ENCODE measurements at regions not wholly inside any gene's neighbourhood (a gene's known extent, or its start where the extent isn't known, plus 50 kb on each side); places are given as distances from the start of the nearest gene placed in this dataset.

DNA sequence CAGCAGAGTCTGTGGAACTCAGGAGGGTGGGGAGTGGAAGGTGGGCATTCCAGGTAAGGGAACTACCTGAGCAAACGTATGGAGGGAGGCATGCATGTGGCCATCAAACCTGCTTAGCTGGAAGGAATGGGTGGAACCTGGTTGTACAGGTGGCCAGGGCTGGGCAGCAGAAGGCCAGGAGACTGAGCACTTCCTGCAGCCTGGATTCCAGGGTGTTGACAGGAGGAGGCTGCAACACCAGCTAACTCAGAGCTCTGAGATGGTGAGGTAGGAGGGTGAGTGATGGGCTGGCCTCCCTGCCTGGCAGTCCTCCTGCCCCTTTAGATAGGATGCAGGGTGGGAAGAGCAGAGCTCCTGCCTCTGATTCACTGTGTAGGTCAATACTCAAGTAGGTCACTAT is 92.5 kb upstream of the CPEB4 start:
- H3K9ac ChIP-seq (replicated peaks in 1 of 4; ENCODE audit: extremely low read depth in 1 of 4, low read depth in 3 of 4, low read length in 3 of 4): no peak overlapping the region
- no peaks in the 10 kb centered on the region for H3K9me3 ChIP-seq (ENCODE audit: insufficient read depth in 2 of 2, low read depth in 1 of 2, low read length in 1 of 2)
- H3K4me3 ChIP-seq (ENCODE audit: extremely low read depth in 1 of 4, insufficient read depth in 2 of 4, low read depth in 3 of 4, low read length in 4 of 4): no peak overlapping the region
- DNase-seq (ENCODE audit: low read depth in 1 of 2, low spot score in 2 of 2): no peak
- H4K91ac ChIP-seq (replicated peaks; ENCODE audit: insufficient read length, low read length): no peak overlapping the region
- H2BK20ac ChIP-seq (ENCODE audit: low read length): no peak overlapping the region; the same call in 1 of the 2 replicates
- H2AK5ac ChIP-seq (ENCODE audit: low read depth, low read length): no peak overlapping the region
- H3K18ac ChIP-seq (ENCODE audit: extremely low read depth, low read length): no peak overlapping the region
- H3K23ac ChIP-seq (ENCODE audit: insufficient read length): no peak overlapping the region
- no peak overlapping the region for H3K4ac ChIP-seq (replicated peaks; ENCODE audit: insufficient read length, low read depth, low read length)
- CTCF ChIA-PET (ENCODE audit: partially characterized antibody): interaction anchor here (0.6 to 4.6 kb wide), 4 partner anchors 9 to 281 kb away, joined by 3 to 24 read pairs (median 4); no protein-coding TSS in a partner anchor
- 91% methylated on average over 1 of the region's 1 CpG; no CpG with 5 or more reads in 1 of the 2 experiments for WGBS, 2 experiments (ENCODE audit: extremely low coverage in 1 of 2, insufficient coverage in 1 of 2, insufficient read length in 1 of 2, insufficient replicate concordance in 2 of 2, low coverage in 1 of 2, low lambda C conversion rate in 2 of 2, missing lambda C conversion rate in 1 of 2)
- no peak overlapping the region for H4K8ac ChIP-seq (ENCODE audit: extremely low read depth, insufficient read depth, low read length)
- no peak overlapping the region for H3K27ac ChIP-seq (ENCODE audit: low read depth, low read length)
- H3K14ac ChIP-seq (ENCODE audit: insufficient read length): no peak overlapping the region
- H2BK120ac ChIP-seq (replicated peaks; ENCODE audit: low read depth, low read length): no peak overlapping the region
- no peak overlapping the region for H4K5ac ChIP-seq (ENCODE audit: insufficient read length, low read depth, low read length)
- H2BK15ac ChIP-seq (ENCODE audit: low read length): 0 out of 2 replicates have a peak overlapping the region, but pooled peaks have one; percentile 8
- H3K56ac ChIP-seq (replicated peaks; ENCODE audit: insufficient read length, low read depth, low read length): no peak overlapping the region
- H3K36me3 ChIP-seq (ENCODE audit: control insufficient read depth in 2 of 4, insufficient read depth in 4 of 4, low read length in 3 of 4): no peaks in the 10 kb centered on the region; a peak in 2 of 8 replicates
- H3K23me2 ChIP-seq (ENCODE audit: low read depth, low read length): 0 out of 2 replicates have a peak, but pooled peaks cover 2% of the 10 kb centered on the region
- FAIRE-seq: no peak
- POLR2A ChIA-PET (ENCODE audit: partially characterized antibody): interaction anchor here (1.0 kb wide), 1 partner anchor 168 kb away, joined by 3 read pairs; no protein-coding TSS in a partner anchor
- H2AFZ ChIP-seq (ENCODE audit: low read length): no peak overlapping the region
- peak overlapping the region; percentile 35; the same call in 1 of the 2 replicates for H2BK12ac ChIP-seq (ENCODE audit: low read depth, low read length)
- H3K79me2 ChIP-seq (ENCODE audit: control insufficient read depth in 1 of 2, insufficient read depth in 2 of 2, low read length in 2 of 2): no peaks in the 10 kb centered on the region
- H3K4me1 ChIP-seq (replicated peaks in 1 of 4; ENCODE audit: control insufficient read depth in 3 of 4, insufficient read depth in 4 of 4, low read length in 3 of 4): peaks cover 0 to 2% (median 0%) of the 10 kb centered on the region in 4 experiments; a peak in 3 of 7 replicates
- no peaks in the 10 kb centered on the region for H3K79me1 ChIP-seq (ENCODE audit: low read depth, low read length)
- H2BK5ac ChIP-seq (ENCODE audit: low read depth, low read length): no peak overlapping the region
- no peak overlapping the region for H3K4me2 ChIP-seq (ENCODE audit: insufficient read depth in 1 of 2, low read depth in 2 of 2, low read length in 2 of 2)
- no peaks in the 10 kb centered on the region for H3K27me3 ChIP-seq (replicated peaks in 1 of 4; ENCODE audit: control insufficient read depth in 3 of 4, extremely low read depth in 1 of 4, insufficient read depth in 3 of 4, low read length in 3 of 4)
- TF ChIP-seq ASH2L (IDR thresholded peaks at IDR 0.05; ENCODE audit: low read length): no peak
- TF ChIP-seq SP1 (IDR thresholded peaks at IDR 0.05; ENCODE audit: low read depth, low read length): no peak
- no peak for TF ChIP-seq CREB1 (IDR thresholded peaks at IDR 0.05)
- TF ChIP-seq, protein P1, sequence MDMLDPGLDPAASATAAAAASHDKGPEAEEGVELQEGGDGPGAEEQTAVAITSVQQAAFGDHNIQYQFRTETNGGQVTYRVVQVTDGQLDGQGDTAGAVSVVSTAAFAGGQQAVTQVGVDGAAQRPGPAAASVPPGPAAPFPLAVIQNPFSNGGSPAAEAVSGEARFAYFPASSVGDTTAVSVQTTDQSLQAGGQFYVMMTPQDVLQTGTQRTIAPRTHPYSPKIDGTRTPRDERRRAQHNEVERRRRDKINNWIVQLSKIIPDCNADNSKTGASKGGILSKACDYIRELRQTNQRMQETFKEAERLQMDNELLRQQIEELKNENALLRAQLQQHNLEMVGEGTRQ (IDR thresholded peaks at IDR 0.05; ENCODE audit: low read length): no peak
- no peak for TF ChIP-seq KDM5A (IDR thresholded peaks at IDR 0.05; ENCODE audit: low read length)
- TF ChIP-seq KDM4A (IDR thresholded peaks at IDR 0.05; ENCODE audit: low read depth, low read length, severe bottlenecking): no peak
- no peak for TF ChIP-seq ZNF274 (IDR thresholded peaks at IDR 0.05; ENCODE audit: borderline replicate concordance, extremely low read depth, low read length)
- TF ChIP-seq EGR1 (IDR thresholded peaks at IDR 0.05; ENCODE audit: borderline replicate concordance, low read depth, low read length): no peak
- no peak for TF ChIP-seq GTF2F1 (IDR thresholded peaks at IDR 0.05; ENCODE audit: borderline replicate concordance, low read depth, low read length)
- TF ChIP-seq BCL11A (IDR thresholded peaks at IDR 0.05; ENCODE audit: low read depth in 2 of 2, low read length in 2 of 2): no peak
- no peak for TF ChIP-seq KDM1A (IDR thresholded peaks at IDR 0.05; ENCODE audit: borderline replicate concordance, low read length)
- no peak for TF ChIP-seq RFX5 (IDR thresholded peaks at IDR 0.05; ENCODE audit: borderline replicate concordance, low read depth, low read length)
- no peak for TF ChIP-seq BACH1 (IDR thresholded peaks at IDR 0.05; ENCODE audit: low read length)
- no peak for TF ChIP-seq TAF1 (IDR thresholded peaks at IDR 0.05; ENCODE audit: low read depth, low read length)
- no peaks in the 10 kb centered on the region for H4K20me1 ChIP-seq (replicated peaks in 1 of 2; ENCODE audit: control insufficient read depth in 1 of 2, insufficient read depth in 2 of 2, low read length in 2 of 2)
